ENCODE measurements at regions not wholly inside any gene's neighbourhood (a gene's known extent, or its start where the extent isn't known, plus 50 kb on each side); places are given as distances from the start of the nearest gene placed in this dataset.
"Not testable (repeated sequence)": the region's sequence is repeated elsewhere in the genome, so short reads cannot be mapped to it uniquely, and the experiment has no call there.

- no peak for DNase-seq (ENCODE audit: low read depth)
Measured at GRCh38 chr1:165965857-165966256, 138.4 kb downstream of the UCK2 start.

DNA sequence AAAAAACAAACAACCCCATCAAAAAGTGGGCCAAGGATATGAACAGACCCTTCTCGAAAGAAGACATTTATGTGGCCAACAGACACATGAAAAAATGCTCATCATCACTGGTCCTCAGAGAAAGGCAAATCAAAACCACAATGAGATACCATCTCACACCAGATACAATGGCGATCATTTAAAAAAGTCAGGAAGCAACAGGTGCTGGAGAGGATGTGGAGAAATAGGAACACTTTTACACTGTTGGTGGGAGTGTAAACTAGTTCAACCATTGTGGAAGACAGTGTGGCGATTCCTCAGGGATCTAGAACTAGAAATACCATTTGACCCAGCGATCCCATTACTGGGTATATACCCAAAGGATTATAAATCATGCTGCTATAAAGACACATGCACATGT lies 142.0 kb downstream of the UCK2 start:
- DNase-seq (ENCODE audit: low read depth): not testable (repeated sequence)

DNA sequence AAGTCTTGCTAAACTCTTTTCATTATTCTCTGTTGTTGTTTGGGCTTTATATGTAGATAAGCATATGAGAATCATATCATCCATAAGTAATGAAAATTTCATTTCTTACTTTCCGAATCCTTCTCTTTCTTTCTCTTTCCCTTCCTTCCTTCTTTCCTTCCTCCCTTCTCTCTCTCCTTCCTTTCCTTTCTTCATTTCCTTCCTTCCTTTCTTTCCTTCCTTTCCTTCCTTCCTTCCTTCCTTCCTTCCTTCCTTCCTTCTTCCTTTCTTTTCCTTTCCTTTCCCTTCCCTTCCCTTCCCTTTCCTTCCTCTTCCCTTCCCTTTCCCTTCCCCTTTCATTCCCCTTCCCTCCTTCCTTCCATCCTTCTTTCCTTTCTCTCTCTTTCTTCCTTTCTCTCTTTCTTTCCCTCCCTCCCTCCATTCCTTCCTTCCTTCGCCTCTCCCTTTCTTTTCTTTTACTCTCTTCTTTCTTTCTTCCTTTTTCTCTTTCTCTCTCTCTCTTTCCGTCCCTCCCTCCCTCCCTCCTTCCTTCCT lies 147.3 kb downstream of the UCK2 start:
- no peak for DNase-seq (ENCODE audit: low read depth)

GRCh38 chr1:165988275-165988674 lies 160.9 kb downstream of the UCK2 start:
- DNase-seq (ENCODE audit: low read depth): peak; percentile 16

DNA sequence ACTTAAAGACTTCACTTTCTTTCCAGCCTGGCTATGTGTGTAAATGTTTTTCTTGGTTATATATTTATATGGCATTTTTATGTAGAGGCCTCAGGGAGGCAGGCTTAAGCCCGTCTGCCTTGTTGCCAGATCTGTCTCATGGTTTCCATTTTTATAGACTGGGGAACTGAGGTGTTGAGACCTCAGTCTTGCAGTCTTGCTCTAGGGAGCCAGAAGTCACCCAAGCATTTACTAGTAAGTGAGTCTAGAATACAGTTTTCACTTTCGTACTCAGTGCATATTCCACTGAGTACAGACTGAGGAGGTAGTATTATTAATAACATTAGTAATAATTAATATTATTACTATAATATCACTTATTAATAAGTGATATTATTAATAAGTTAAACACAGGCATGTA lies 161.4 kb downstream of the UCK2 start:
- no peak for DNase-seq (ENCODE audit: low read depth)

DNA sequence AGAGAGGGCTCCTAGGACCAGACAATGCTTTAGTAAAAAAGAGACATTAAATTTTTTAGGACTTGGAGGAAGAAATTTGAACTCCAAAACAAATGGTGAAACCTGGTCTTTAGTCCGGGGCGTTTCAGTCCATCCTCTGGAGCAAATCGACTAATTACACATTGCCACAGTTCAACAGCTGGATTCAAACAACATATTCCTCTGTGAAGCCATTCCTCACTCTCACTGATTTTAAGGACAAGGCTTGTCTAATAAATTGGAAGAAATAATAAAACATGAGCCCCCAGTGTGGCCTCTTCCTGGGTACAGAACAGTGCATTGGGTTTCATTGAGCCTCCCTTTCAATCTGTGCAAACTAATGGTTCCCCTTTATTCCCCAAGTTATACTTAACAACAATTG lies 165.1 kb downstream of the UCK2 start:
- DNase-seq (ENCODE audit: low read depth): no peak

- no peak for DNase-seq (ENCODE audit: low read depth)
Measured at GRCh38 chr1:165994107-165994506, 166.7 kb downstream of the UCK2 start.

GRCh38 chr1:165999826-166000225 lies 167.0 kb downstream of the FAM78B start:
- no peak for DNase-seq (ENCODE audit: low read depth)

DNA sequence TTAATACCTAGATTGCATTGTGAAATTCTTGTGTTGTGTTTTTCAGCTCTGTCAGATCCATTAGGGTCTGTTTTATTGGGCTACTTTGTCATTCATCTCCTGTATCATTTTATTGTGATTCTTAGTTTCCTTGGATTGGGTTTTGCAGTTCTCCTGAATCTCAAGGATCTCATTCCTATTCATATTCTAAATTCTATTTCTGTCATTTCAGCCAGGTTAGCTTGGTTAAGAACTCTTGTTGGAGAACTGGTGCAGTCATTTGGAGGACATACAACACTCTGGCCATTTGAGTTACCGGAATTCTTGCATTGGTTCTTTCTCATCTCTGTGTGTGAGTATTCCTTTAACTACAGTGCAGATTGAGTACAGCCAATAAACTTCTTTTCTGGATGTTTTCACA lies 159.6 kb downstream of the FAM78B start:
- no peak for DNase-seq (ENCODE audit: low read depth)

DNA sequence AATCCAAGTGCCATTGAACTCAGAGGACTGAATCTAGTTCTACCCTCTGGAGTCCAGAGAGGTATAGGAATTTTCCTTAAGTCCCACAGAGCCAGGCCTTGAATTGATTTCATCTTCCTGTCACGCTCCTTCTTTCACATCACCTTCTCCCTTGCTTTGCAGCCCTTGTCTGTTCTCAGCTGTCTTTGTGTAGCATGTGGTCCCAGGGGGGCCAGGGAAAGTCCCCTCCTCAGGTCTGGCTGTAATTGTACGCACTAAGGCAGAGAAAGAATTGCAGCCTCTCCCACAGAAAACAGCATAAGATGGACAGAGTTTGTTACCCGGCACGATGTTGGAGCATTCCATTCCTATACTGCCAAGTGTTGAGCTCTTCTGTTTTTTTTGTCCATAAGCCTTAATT lies 153.6 kb downstream of the FAM78B start:
- no peak for DNase-seq (ENCODE audit: low read depth)

- DNase-seq (ENCODE audit: low read depth): peak; percentile 10
Measured at GRCh38 chr1:166017395-166017794, 149.4 kb downstream of the FAM78B start.

Measured in ELR (cell line).